ENCODE measurements at regions not wholly inside any gene's neighbourhood (a gene's known extent, or its start where the extent isn't known, plus 50 kb on each side); places are given as distances from the start of the nearest gene placed in this dataset.

GRCh38 chr14:54343272-54344121 is 53.3 kb upstream of the CDKN3 start:
- Histone ChIP-seq H3K36me3 (ENCODE audit: insufficient read depth, low read length) (no peaks in the 10 kb centered on the region), H3K79me2 (ENCODE audit: insufficient read depth, low read length) (no peaks in the 10 kb centered on the region), H2AFZ (ENCODE audit: low read length) (no peak overlapping the region), H3K9me3 (ENCODE audit: low read depth, low read length) (no peaks in the 10 kb centered on the region), H3K4me1 (ENCODE audit: insufficient read depth, low read length) (peaks cover 11% of the 10 kb centered on the region), H3K27me3 (ENCODE audit: insufficient read depth, low read length) (no peaks in the 10 kb centered on the region), H4K20me1 (ENCODE audit: insufficient read depth, low read length) (no peaks in the 10 kb centered on the region), H3K4me2 (ENCODE audit: insufficient read depth, low read length) (peak overlapping the region; percentile 12), H3K4me3 (ENCODE audit: insufficient read depth, low read length) (no peak overlapping the region), H3K27ac (ENCODE audit: low read depth, low read length) (no peak overlapping the region)
- TF ChIP-seq CTCF (IDR thresholded peaks at IDR 0.05; ENCODE audit: extremely low read depth, low read depth, low read length), result no peak
- DNase-seq (ENCODE audit: insufficient read length, low spot score, missing footprints), result peak; percentile 85

- Histone ChIP-seq H3K4me1 (ENCODE audit: insufficient read depth, low read length) (peaks cover 11% of the 10 kb centered on the region), H4K20me1 (ENCODE audit: insufficient read depth, low read length) (no peaks in the 10 kb centered on the region), H2AFZ (ENCODE audit: low read length) (no peak overlapping the region), H3K36me3 (ENCODE audit: insufficient read depth, low read length) (no peaks in the 10 kb centered on the region), H3K4me2 (ENCODE audit: insufficient read depth, low read length) (no peak overlapping the region), H3K9me3 (ENCODE audit: low read depth, low read length) (no peaks in the 10 kb centered on the region), H3K4me3 (ENCODE audit: insufficient read depth, low read length) (no peak overlapping the region), H3K79me2 (ENCODE audit: insufficient read depth, low read length) (no peaks in the 10 kb centered on the region), H3K27ac (ENCODE audit: low read depth, low read length) (no peak overlapping the region), H3K27me3 (ENCODE audit: insufficient read depth, low read length) (no peaks in the 10 kb centered on the region)
- TF ChIP-seq CTCF (IDR thresholded peaks at IDR 0.05; ENCODE audit: extremely low read depth, low read depth, low read length), result no peak
- DNase-seq (ENCODE audit: insufficient read length, low spot score, missing footprints), result no peak
Measured at GRCh38 chr14:54344445-54344844, 52.4 kb upstream of the CDKN3 start.

- no peak for TF ChIP-seq CTCF (IDR thresholded peaks at IDR 0.05; ENCODE audit: extremely low read depth, low read depth, low read length)
- H3K27ac ChIP-seq (ENCODE audit: low read depth, low read length), result no peak overlapping the region
- no peaks in the 10 kb centered on the region for H3K9me3 ChIP-seq (ENCODE audit: low read depth, low read length)
- H3K79me2 ChIP-seq (ENCODE audit: insufficient read depth, low read length), result no peaks in the 10 kb centered on the region
- no peak overlapping the region for H3K4me3 ChIP-seq (ENCODE audit: insufficient read depth, low read length)
- peaks cover 15% of the 10 kb centered on the region for H3K4me1 ChIP-seq (ENCODE audit: insufficient read depth, low read length)
- H3K4me2 ChIP-seq (ENCODE audit: insufficient read depth, low read length), result no peak overlapping the region
- H3K27me3 ChIP-seq (ENCODE audit: insufficient read depth, low read length), result peaks cover 2% of the 10 kb centered on the region
- DNase-seq (ENCODE audit: insufficient read length, low spot score, missing footprints), result no peak
- H4K20me1 ChIP-seq (ENCODE audit: insufficient read depth, low read length), result no peaks in the 10 kb centered on the region
- H3K36me3 ChIP-seq (ENCODE audit: insufficient read depth, low read length), result no peaks in the 10 kb centered on the region
- H2AFZ ChIP-seq (ENCODE audit: low read length), result no peak overlapping the region
Measured at GRCh38 chr14:54346257-54346656, 50.5 kb upstream of the CDKN3 start.
